HG02678 (cell line): ENCODE measurements at regions not wholly inside any gene's neighbourhood (a gene's known extent, or its start where the extent isn't known, plus 50 kb on each side); places are given as distances from the start of the nearest gene placed in this dataset.

ENCODE experiments used
- ATAC-seq: cut with Tn5 transposase; IDR thresholded peaks from one replicate; pipeline ENCODE4 v1.9.1; 2021; ENCODE audit warnings: mild to moderate bottlenecking, moderate library complexity; ENCODE audit not compliant: unreplicated experiment

DNA sequence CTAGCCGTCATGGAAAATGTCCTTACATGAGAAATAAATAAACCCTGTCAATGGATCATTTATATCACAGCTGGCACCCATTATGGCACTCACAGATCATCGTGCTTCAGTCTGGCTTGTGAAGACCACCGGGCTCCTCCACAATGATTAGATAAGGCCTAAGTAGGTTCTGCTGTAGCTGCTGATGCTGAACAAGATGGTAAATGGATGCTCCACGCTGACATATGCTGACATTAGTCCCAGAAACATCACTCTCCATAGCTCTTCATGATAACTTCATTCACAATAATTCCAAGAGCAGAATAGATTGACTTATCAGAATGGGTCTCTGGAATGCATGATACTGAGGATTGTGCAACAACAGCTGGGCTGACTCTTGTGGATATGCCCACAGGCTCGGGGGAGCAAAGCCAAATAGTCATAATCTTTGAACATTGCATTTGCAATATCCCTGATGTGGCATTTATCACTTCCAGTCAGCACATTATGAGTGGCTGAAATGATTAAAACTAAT is 63.8 kb upstream of the RXFP2 start:
- ATAC-seq: no peak

GRCh38 chr13:31681133-31681532 is 58.2 kb upstream of the RXFP2 start:
- ATAC-seq: no peak

- ATAC-seq: no peak
Measured at GRCh38 chr13:31684466-31684865, 54.9 kb upstream of the RXFP2 start.

DNA sequence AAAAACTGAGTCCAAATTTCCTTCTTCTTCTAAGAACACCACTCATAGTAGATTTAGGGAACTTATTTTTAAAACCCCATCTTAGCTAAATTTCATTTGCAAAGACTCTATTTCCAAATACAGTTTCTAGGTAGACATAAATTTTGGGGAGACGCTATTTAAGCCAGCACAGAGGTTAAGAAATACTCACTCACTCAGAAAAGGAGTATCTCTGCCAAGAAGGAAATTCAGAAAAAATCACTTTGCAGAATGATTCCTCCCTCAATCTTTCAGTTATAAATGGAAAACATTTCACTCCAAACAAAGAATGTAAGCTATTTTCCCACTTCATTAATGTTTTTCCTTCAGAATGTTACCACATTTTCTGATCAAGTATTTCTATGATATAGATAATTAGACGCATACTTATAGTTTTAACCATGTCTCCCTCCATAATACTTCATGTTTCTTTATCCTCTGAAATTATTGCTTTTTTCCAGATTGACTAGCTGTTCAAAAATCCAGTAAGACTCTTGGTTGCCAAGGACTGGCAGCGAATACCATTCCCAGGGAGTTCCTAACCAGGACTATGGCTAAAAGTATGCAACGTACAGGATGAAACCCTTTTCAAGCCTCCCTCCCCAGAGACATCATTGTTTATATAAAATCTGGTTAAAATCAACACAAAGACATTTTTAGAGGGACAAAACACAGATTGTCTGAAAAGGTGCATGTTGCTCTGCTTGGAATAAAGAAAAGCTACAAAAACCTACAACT is 52.5 kb upstream of the RXFP2 start:
- no peak for ATAC-seq
